Right ventricle myocardium inferior (tissue), 1 donor: ENCODE measurements at regions not wholly inside any gene's neighbourhood (a gene's known extent, or its start where the extent isn't known, plus 50 kb on each side); places are given as distances from the start of the nearest gene placed in this dataset.

Source experiments
- ATAC-seq: fragments of 200-7000 bp; cut with Tn5 transposase; one replicate; pipeline ENCODE4 v1.9.1; 2020; ENCODE audit warnings: mild to moderate bottlenecking, moderate library complexity
- DNase-seq: peaks from one replicate; pipeline ENCODE4 v3.0.0; 2021; ENCODE audit errors: missing footprints
- intact Hi-C: fragments of 100-400 bp; cut with DNase I; formaldehyde crosslinking; loops from one replicate; pipeline ENCODE4 v1.11.0; 2022
- donor health status: DM: no; HTN: yes; CAD: no; lungs with severe emphysema.

- no peak for DNase-seq
- intact Hi-C loops: no loop called here
- ATAC-seq: no peak
These were observed 277.5 kb downstream of the BCL11A start for GRCh38 chr2:60275958-60276357.

DNA sequence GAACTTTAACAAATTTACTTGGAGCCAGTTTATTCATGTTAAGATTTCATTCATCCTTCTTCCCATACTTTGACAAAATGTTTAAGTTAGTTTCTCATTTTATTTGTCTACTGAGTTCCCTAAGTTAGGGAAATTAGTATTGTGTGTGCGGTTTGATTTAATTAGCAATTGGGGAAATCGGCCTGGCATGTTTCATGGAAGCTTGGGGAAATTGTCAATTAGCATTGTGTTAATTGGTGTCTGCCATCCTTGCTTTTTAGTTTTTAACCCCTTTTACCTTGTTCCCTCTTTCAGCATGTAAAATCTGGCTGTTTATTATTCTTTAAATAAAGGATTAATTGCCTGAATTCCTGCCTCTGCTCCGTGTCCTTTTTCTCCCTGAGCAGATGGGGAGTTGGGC, 279.6 kb downstream of the BCL11A start:
- DNase-seq (no peak), ATAC-seq (no peak)
- intact Hi-C loops: no loop called here

- DNase-seq: no peak
- peak; percentile 56 for ATAC-seq
- intact Hi-C loops: no loop called here
These were observed 281.7 kb downstream of the BCL11A start for GRCh38 chr2:60271713-60272112.

- ATAC-seq (no peak), DNase-seq (no peak)
- intact Hi-C loops: no loop called here
These were observed 282.3 kb downstream of the BCL11A start for GRCh38 chr2:60271131-60271530.

DNA sequence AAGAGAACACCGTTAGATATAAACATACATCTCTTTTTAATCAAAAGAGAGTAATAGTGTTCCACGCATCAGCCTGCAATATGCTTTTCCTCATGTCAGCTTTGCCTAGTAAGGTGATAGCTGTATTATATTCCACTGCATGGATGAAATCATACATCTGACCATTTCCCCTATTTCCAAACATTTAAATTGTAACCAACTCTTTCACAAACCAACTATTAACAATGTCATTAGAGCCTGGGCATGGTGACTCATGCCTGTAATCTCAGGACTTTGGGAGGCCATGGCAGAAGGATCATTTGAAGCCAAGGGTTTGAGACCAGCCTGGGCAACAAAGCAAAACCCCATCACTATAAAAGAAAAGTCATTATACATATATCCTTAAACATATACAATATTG, 284.8 kb downstream of the BCL11A start:
- DNase-seq (no peak), ATAC-seq (no peak)
- intact Hi-C loops: no loop called here

GRCh38 chr2:60268032-60268431, 285.4 kb downstream of the BCL11A start:
- DNase-seq (no peak), ATAC-seq (no peak)
- intact Hi-C loops: no loop called here

DNA sequence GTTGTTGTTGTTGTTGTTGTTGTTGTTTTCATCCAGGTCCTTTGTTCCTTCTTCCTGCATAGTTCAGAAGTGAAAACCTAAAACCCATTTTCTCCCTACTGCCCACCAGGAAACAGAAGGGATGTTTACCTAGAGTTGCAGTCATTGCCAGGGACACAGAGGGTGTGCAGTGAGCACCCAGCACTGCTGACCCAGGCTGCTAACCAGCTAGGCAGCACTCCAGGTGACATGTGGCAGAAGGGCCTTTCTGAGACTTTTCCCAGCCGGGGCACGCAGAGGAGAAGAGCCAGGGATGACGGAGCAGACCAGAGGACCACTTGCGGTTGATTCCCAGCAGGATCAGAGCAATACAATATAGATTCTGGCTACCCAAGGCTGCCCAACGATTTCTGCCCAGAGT, 286.3 kb downstream of the BCL11A start:
- intact Hi-C loops: no loop called here
- DNase-seq (no peak), ATAC-seq (peak; percentile 45)

DNA sequence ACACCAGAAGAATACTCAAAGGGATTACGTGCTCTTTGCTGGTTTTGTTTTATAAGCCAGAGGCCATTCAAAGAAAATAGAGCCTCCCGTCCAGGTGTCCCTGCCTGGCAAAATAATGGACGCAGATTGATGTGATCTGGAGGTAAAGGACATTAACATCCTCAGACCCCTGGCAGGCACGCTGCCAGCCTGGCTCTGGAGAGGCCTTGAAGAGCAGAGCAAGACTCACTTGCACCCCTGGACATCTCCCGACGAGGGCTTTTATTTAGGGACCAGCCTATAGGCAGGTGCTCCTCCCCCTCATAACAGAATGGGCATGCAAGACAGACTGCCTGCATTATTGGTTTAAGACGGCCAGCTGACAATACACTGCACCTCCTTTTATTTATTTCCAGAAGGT, 291.3 kb downstream of the BCL11A start:
- no peak for ATAC-seq
- intact Hi-C loops: no loop called here

GRCh38 chr2:60260639-60261296, 292.7 kb downstream of the BCL11A start:
- no peak for DNase-seq
- intact Hi-C loops: no loop called here
- no peak for ATAC-seq

More for the DNA sequence above, 291.3 kb downstream of the BCL11A start:
- no peak for DNase-seq

- no peak for ATAC-seq
- no peak for DNase-seq
- intact Hi-C loops: no loop called here
These were observed 293.7 kb downstream of the BCL11A start for GRCh38 chr2:60259781-60260180.

- DNase-seq (no peak), ATAC-seq (no peak)
- intact Hi-C loops: no loop called here
These were observed 300.8 kb downstream of the BCL11A start for GRCh38 chr2:60252581-60253150.

GRCh38 chr2:60251247-60251646, 302.2 kb downstream of the BCL11A start:
- intact Hi-C loops: no loop called here
- ATAC-seq: no peak
- DNase-seq: no peak

GRCh38 chr2:60249879-60250278, 303.6 kb downstream of the BCL11A start:
- intact Hi-C loops: no loop called here
- no peak for DNase-seq
- ATAC-seq: no peak

DNA sequence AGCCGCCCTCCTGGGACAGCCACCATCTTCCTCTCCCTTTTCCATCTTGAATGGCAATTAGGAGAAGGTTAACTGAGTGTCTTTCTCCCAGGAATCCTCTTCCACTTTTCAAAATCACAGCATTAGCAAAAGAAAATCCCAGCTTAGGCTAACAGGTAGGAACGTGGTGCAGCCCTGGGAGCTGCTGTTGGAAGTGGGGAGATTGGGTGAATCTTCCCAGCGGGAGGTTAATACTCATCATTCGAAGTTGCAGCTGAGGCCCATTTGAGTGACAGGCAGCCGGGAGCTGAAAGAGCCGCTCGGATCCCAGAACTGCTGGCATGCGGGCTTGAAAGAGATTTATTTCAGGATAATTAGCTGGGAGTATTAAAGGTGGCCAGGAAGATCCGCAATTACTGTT, 306.0 kb downstream of the BCL11A start:
- ATAC-seq (no peak), DNase-seq (no peak)
- intact Hi-C loops: no loop called here

- ATAC-seq: no peak
- intact Hi-C loops: no loop called here
- DNase-seq: no peak
These were observed 306.9 kb downstream of the BCL11A start for GRCh38 chr2:60246583-60246982.

GRCh38 chr2:60234274-60234986, 319.0 kb downstream of the BCL11A start:
- no peak for ATAC-seq
- DNase-seq: no peak
- intact Hi-C loops: no loop called here

DNA sequence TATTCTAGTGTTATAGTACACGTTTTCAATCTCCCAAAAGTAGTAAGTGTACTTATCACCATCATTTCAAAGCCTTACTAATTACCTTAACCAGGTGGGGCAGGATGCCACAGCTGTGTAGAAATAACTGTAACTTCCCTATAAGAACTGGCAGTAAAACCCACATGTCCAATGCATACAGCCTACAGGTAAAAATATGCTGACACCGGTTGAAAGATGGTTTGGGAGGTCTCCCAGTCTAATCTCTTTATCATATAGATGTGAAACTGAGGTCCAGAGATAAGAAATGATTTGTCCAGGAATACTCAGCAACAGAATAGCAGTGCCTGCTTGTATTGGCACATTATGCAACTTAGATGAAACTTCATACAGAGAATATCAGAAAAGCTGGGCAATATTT, 322.9 kb downstream of the BCL11A start:
- intact Hi-C loops: no loop called here
- ATAC-seq: no peak

DNA sequence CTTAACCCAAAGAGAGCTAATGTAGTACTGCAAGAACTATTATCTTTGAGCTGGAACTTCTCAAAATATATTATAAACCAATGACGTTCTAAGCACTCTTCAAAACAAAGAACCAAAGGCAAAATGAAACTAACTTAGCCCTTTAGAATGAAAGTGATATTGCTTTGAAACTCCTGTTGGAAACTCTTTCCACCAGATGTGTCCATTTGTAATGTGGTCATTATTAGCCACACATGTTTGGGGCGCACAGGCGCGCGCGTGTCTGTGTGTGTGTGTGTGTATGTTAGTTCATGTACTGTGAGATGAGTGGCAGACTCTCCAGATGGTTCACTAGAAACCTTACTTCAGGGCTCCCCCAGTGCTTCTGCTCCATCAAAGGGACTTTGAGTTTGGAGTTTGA, 323.4 kb downstream of the BCL11A start:
- ATAC-seq: no peak
- DNase-seq: no peak
- intact Hi-C loops: no loop called here

More for the DNA sequence above, 322.9 kb downstream of the BCL11A start:
- no peak for DNase-seq

DNA sequence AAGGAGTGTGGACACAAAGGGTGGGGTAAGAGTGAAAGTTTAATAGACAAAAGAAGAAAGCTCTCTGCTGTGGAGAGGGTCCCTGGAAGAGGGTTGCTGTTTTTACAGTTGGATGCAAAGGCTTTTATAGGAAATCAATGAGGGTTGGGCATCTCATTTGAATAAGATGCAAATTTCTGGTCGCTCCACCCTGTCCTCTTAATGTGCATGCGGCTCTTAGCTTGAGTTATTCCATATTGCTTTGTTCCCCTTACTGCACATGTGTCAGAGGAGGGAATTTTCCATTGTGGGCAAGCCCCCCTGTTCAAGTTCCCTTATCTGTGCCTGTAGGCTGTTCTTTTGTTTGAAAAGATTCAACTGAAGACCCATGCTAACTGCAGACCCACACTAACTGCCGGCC, 326.5 kb downstream of the BCL11A start:
- ATAC-seq: no peak
- intact Hi-C loops: no loop called here
- no peak for DNase-seq

GRCh38 chr2:60226191-60226590, 327.3 kb downstream of the BCL11A start:
- no peak for DNase-seq
- no peak for ATAC-seq
- intact Hi-C loops: no loop called here
